ENCODE measurements at regions not wholly inside any gene's neighbourhood (a gene's known extent, or its start where the extent isn't known, plus 50 kb on each side); places are given as distances from the start of the nearest gene placed in this dataset.

- Histone ChIP-seq H2BK12ac (ENCODE audit: low read length) (no peak overlapping the region), H3K4me2 (ENCODE audit: insufficient read depth, low read length, poor library complexity, severe bottlenecking) (no peak overlapping the region), H2BK120ac (ENCODE audit: low read depth, low read length) (no peak overlapping the region), H3K4me1 (ENCODE audit: control insufficient read depth in 2 of 2, insufficient read depth in 1 of 2, low read depth in 1 of 2, low read length in 2 of 2) (no peaks in the 10 kb centered on the region), H3K27me3 (ENCODE audit: control insufficient read depth in 3 of 3, insufficient read depth in 3 of 3, low read depth in 1 of 3, low read length in 3 of 3) (no peaks in the 10 kb centered on the region), H3K79me1 (ENCODE audit: low read depth, low read length) (no peaks in the 10 kb centered on the region), H2BK15ac (ENCODE audit: low read length) (no peak overlapping the region), H3K18ac (ENCODE audit: low read length) (no peak overlapping the region), H2AFZ (ENCODE audit: low read length) (no peak overlapping the region), H2BK5ac (ENCODE audit: low read length) (no peak overlapping the region), H3K27ac (replicated peaks; ENCODE audit: low read length) (no peak overlapping the region), H3K4ac (ENCODE audit: low read length) (no peak overlapping the region), H3K14ac (ENCODE audit: low read length) (no peak overlapping the region), H3K9me3 (replicated peaks in 1 of 2; ENCODE audit: control insufficient read depth in 2 of 2, insufficient read depth in 1 of 2, low read depth in 1 of 2, low read length in 2 of 2) (peaks cover 0 to 3% of the 10 kb centered on the region in 2 donors), H3K4me3 (ENCODE audit: low read length in 2 of 2) (no peak overlapping the region), H4K8ac (ENCODE audit: low read depth, low read length) (no peak overlapping the region), H2AK5ac (ENCODE audit: low read depth, low read length) (no peak overlapping the region), H3K23ac (ENCODE audit: low read depth, low read length, poor library complexity) (no peak overlapping the region), H3K36me3 (replicated peaks in 1 of 2; ENCODE audit: control insufficient read depth in 2 of 2, insufficient read depth in 2 of 2, low read length in 2 of 2) (no peaks in the 10 kb centered on the region), H4K91ac (ENCODE audit: low read depth, low read length, poor library complexity) (no peak overlapping the region), H3K9ac (ENCODE audit: low read depth, low read length, poor library complexity) (no peak overlapping the region)
- WGBS, 2 donors (ENCODE audit: extremely low coverage in 2 of 2, insufficient read length in 2 of 2, insufficient replicate concordance in 1 of 2), result no CpG with 5 or more reads among the region's 5 CpGs
- DNase-seq (ENCODE audit: low spot score), result no peak
Measured at GRCh38 chr3:71863563-71864190, 78.7 kb upstream of the PROK2 start.

GRCh38 chr3:71862371-71863140 is 77.6 kb upstream of the PROK2 start:
- Histone ChIP-seq H3K18ac (ENCODE audit: low read length) (no peak overlapping the region), H2BK120ac (ENCODE audit: low read depth, low read length) (no peak overlapping the region), H2BK5ac (ENCODE audit: low read length) (no peak overlapping the region), H3K27me3 (ENCODE audit: control insufficient read depth in 3 of 3, insufficient read depth in 3 of 3, low read depth in 1 of 3, low read length in 3 of 3) (no peaks in the 10 kb centered on the region), H2AFZ (ENCODE audit: low read length) (no peak overlapping the region), H2AK5ac (ENCODE audit: low read depth, low read length) (no peak overlapping the region), H4K91ac (ENCODE audit: low read depth, low read length, poor library complexity) (no peak overlapping the region), H3K14ac (ENCODE audit: low read length) (no peak overlapping the region), H3K79me1 (ENCODE audit: low read depth, low read length) (no peaks in the 10 kb centered on the region), H3K4me1 (ENCODE audit: control insufficient read depth in 2 of 2, insufficient read depth in 1 of 2, low read depth in 1 of 2, low read length in 2 of 2) (no peaks in the 10 kb centered on the region), H3K9ac (ENCODE audit: low read depth, low read length, poor library complexity) (no peak overlapping the region), H3K36me3 (replicated peaks in 1 of 2; ENCODE audit: control insufficient read depth in 2 of 2, insufficient read depth in 2 of 2, low read length in 2 of 2) (no peaks in the 10 kb centered on the region), H3K4me3 (ENCODE audit: low read length in 2 of 2) (no peak overlapping the region), H3K4me2 (ENCODE audit: insufficient read depth, low read length, poor library complexity, severe bottlenecking) (no peak overlapping the region), H4K8ac (ENCODE audit: low read depth, low read length) (no peak overlapping the region), H3K4ac (ENCODE audit: low read length) (no peak overlapping the region), H2BK15ac (ENCODE audit: low read length) (no peak overlapping the region), H3K9me3 (replicated peaks in 1 of 2; ENCODE audit: control insufficient read depth in 2 of 2, insufficient read depth in 1 of 2, low read depth in 1 of 2, low read length in 2 of 2) (peaks cover 0 to 3% of the 10 kb centered on the region in 2 donors), H2BK12ac (ENCODE audit: low read length) (no peak overlapping the region), H3K23ac (ENCODE audit: low read depth, low read length, poor library complexity) (no peak overlapping the region), H3K27ac (replicated peaks; ENCODE audit: low read length) (no peak overlapping the region)
- no CpG with 5 or more reads among the region's 2 CpGs for WGBS, 2 donors (ENCODE audit: extremely low coverage in 2 of 2, insufficient read length in 2 of 2, insufficient replicate concordance in 1 of 2)
- DNase-seq (ENCODE audit: low spot score), result no peak

DNA sequence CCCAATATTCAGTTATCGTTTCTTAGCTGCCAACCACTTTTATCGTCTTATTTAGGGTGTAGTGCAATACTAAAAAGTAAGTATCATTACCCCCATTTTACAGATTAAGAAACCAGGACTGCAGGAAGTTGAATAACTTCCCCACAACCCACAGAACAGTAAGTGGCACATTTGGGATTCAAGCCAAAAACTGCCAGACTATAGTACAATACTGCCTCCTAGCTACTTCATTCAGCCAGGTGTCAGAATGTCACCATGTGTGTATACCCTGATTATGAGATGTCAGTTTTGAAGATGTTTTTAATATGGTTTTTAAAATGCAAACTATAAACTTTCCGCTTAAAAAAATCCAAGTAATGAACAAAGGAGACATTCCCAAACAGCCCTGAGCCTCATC is 74.2 kb upstream of the PROK2 start:
- Histone ChIP-seq H2AFZ (ENCODE audit: low read length) (no peak overlapping the region), H3K27ac (replicated peaks; ENCODE audit: low read length) (no peak overlapping the region), H3K18ac (ENCODE audit: low read length) (no peak overlapping the region), H3K14ac (ENCODE audit: low read length) (no peak overlapping the region), H2BK5ac (ENCODE audit: low read length) (no peak overlapping the region), H3K4me3 (ENCODE audit: low read length in 2 of 2) (no peak overlapping the region), H3K23ac (ENCODE audit: low read depth, low read length, poor library complexity) (no peak overlapping the region), H3K36me3 (replicated peaks in 1 of 2; ENCODE audit: control insufficient read depth in 2 of 2, insufficient read depth in 2 of 2, low read length in 2 of 2) (no peaks in the 10 kb centered on the region), H3K4ac (ENCODE audit: low read length) (no peak overlapping the region), H2BK15ac (ENCODE audit: low read length) (no peak overlapping the region), H2BK120ac (ENCODE audit: low read depth, low read length) (no peak overlapping the region), H3K79me1 (ENCODE audit: low read depth, low read length) (no peaks in the 10 kb centered on the region), H3K27me3 (ENCODE audit: control insufficient read depth in 3 of 3, insufficient read depth in 3 of 3, low read depth in 1 of 3, low read length in 3 of 3) (no peaks in the 10 kb centered on the region), H2BK12ac (ENCODE audit: low read length) (no peak overlapping the region), H3K9ac (ENCODE audit: low read depth, low read length, poor library complexity) (no peak overlapping the region), H4K8ac (ENCODE audit: low read depth, low read length) (no peak overlapping the region), H3K9me3 (replicated peaks in 1 of 2; ENCODE audit: control insufficient read depth in 2 of 2, insufficient read depth in 1 of 2, low read depth in 1 of 2, low read length in 2 of 2) (peaks cover 0 to 3% of the 10 kb centered on the region in 2 donors), H2AK5ac (ENCODE audit: low read depth, low read length) (no peak overlapping the region), H3K4me2 (ENCODE audit: insufficient read depth, low read length, poor library complexity, severe bottlenecking) (no peak overlapping the region), H3K4me1 (ENCODE audit: control insufficient read depth in 2 of 2, insufficient read depth in 1 of 2, low read depth in 1 of 2, low read length in 2 of 2) (peaks cover 0 to 5% of the 10 kb centered on the region in 2 donors), H4K91ac (ENCODE audit: low read depth, low read length, poor library complexity) (no peak overlapping the region)
- no CpG with 5 or more reads among the region's 3 CpGs for WGBS, 2 donors (ENCODE audit: extremely low coverage in 2 of 2, insufficient read length in 2 of 2, insufficient replicate concordance in 1 of 2)
- DNase-seq (ENCODE audit: low spot score), result peak; percentile 14

DNA sequence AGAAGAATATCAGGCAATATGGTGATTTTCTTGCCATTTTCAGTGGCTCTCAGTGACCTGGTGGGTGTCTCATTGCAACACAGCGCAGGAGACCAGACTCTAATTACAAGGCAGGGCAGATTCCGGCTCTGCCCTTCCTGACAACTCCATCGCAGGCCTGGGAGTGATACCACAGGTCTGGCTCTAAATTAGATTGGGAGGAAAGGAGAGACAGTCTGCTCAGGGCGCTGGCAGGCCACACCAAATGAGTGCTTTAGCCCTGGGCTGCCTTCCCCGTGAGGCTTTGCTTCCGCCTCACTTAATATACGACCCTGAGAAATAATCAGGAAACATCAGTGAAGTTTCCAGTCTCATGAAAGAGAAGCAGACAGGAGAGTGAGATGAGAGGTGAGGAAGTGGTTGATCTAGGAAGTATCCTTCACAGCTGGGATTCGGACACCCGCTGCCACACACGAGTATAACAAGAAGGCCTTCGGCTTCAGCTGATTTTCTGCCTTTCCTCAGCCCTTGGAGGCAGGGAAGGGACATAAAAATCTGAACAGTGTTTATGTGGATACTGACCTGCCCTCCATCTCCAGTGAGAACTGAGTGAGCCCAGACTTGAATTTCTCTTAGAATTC is 73.7 kb upstream of the PROK2 start:
- Histone ChIP-seq H3K9ac (ENCODE audit: low read depth, low read length, poor library complexity) (no peak overlapping the region), H3K36me3 (replicated peaks in 1 of 2; ENCODE audit: control insufficient read depth in 2 of 2, insufficient read depth in 2 of 2, low read length in 2 of 2) (no peaks in the 10 kb centered on the region), H3K14ac (ENCODE audit: low read length) (no peak overlapping the region), H3K4me3 (ENCODE audit: low read length in 2 of 2) (no peak overlapping the region), H2BK5ac (ENCODE audit: low read length) (no peak overlapping the region), H3K27ac (replicated peaks; ENCODE audit: low read length) (no peak overlapping the region), H3K18ac (ENCODE audit: low read length) (no peak overlapping the region), H4K91ac (ENCODE audit: low read depth, low read length, poor library complexity) (no peak overlapping the region), H3K9me3 (replicated peaks in 1 of 2; ENCODE audit: control insufficient read depth in 2 of 2, insufficient read depth in 1 of 2, low read depth in 1 of 2, low read length in 2 of 2) (peaks cover 0 to 3% of the 10 kb centered on the region in 2 donors), H3K27me3 (ENCODE audit: control insufficient read depth in 3 of 3, insufficient read depth in 3 of 3, low read depth in 1 of 3, low read length in 3 of 3) (no peaks in the 10 kb centered on the region), H2BK12ac (ENCODE audit: low read length) (no peak overlapping the region), H2AFZ (ENCODE audit: low read length) (no peak overlapping the region), H2AK5ac (ENCODE audit: low read depth, low read length) (no peak overlapping the region), H4K8ac (ENCODE audit: low read depth, low read length) (no peak overlapping the region), H3K23ac (ENCODE audit: low read depth, low read length, poor library complexity) (no peak overlapping the region), H3K4ac (ENCODE audit: low read length) (no peak overlapping the region), H2BK120ac (ENCODE audit: low read depth, low read length) (no peak overlapping the region), H3K4me1 (ENCODE audit: control insufficient read depth in 2 of 2, insufficient read depth in 1 of 2, low read depth in 1 of 2, low read length in 2 of 2) (peaks cover 0 to 5% of the 10 kb centered on the region in 2 donors), H3K4me2 (ENCODE audit: insufficient read depth, low read length, poor library complexity, severe bottlenecking) (no peak overlapping the region), H2BK15ac (ENCODE audit: low read length) (no peak overlapping the region), H3K79me1 (ENCODE audit: low read depth, low read length) (no peaks in the 10 kb centered on the region)
- no peak for DNase-seq (ENCODE audit: low spot score)
- no CpG with 5 or more reads among the region's 11 CpGs for WGBS, 2 donors (ENCODE audit: extremely low coverage in 2 of 2, insufficient read length in 2 of 2, insufficient replicate concordance in 1 of 2)

Data from neuronal stem cell (in vitro differentiated cells).